NCI-H82 (cell line): ENCODE measurements at regions not wholly inside any gene's neighbourhood (a gene's known extent, or its start where the extent isn't known, plus 50 kb on each side); places are given as distances from the start of the nearest gene placed in this dataset.
"Not testable (repeated sequence)": the region's sequence is repeated elsewhere in the genome, so short reads cannot be mapped to it uniquely, and the experiment has no call there.

Source experiments
- DNase-seq: peaks from one replicate; lab custom pipeline; 2025; lab: John Stamatoyannopoulos, UW

- DNase-seq = no peak
Observed at GRCh38 chr5:14942212-14942611, 70.6 kb upstream of the ANKH start.

- DNase-seq = no peak
Observed at GRCh38 chr5:14937254-14937653, 65.7 kb upstream of the ANKH start.

GRCh38 chr5:14936588-14936987, 65.0 kb upstream of the ANKH start:
- no peak for DNase-seq

DNA sequence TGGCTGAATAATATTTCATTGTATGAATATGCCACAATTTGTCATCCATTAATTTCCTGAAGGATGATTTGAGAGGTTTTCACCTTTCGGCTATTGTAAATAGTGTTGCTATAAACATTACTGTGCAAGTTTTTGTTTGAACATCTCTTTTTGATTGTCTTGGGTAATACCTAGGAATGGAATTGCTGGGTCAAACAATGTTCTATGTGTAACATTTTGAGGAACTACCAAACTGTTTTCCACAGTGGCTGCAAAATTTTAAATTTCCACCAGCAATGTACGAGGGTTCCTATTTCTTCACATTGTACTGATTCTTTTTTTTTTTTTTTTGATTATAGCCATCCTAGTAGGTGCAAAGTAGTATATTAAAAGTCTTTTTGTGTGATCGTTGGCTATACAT, 63.8 kb upstream of the ANKH start:
- no peak for DNase-seq

DNA sequence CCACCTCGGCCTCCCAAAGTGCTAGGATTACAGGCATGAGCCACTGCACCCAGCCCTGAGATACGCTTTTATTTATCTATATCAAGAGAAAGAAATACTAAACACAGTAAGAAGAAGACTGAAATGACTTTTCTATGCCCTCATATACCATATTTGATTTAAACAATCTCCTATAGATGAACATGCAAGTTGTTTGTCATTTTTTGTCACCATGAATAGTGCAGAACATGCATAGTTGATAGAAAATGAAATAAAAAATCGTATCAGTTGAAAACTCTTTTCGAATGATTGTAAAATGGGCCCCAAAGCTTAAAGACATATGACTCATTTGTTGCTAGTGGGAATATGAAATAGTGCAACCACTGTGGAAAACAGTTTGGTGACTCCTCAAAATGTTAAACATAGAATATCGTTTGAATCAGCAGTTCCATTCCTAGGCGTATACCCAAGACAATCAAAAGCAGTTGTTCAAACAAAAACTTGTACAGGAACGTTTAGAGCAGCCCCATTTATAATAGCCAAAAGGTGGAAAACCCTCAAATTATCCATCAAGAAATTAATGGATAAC, 61.4 kb upstream of the ANKH start:
- no peak for DNase-seq

- no peak for DNase-seq
Observed at GRCh38 chr5:14930486-14930885, 58.9 kb upstream of the ANKH start.

DNA sequence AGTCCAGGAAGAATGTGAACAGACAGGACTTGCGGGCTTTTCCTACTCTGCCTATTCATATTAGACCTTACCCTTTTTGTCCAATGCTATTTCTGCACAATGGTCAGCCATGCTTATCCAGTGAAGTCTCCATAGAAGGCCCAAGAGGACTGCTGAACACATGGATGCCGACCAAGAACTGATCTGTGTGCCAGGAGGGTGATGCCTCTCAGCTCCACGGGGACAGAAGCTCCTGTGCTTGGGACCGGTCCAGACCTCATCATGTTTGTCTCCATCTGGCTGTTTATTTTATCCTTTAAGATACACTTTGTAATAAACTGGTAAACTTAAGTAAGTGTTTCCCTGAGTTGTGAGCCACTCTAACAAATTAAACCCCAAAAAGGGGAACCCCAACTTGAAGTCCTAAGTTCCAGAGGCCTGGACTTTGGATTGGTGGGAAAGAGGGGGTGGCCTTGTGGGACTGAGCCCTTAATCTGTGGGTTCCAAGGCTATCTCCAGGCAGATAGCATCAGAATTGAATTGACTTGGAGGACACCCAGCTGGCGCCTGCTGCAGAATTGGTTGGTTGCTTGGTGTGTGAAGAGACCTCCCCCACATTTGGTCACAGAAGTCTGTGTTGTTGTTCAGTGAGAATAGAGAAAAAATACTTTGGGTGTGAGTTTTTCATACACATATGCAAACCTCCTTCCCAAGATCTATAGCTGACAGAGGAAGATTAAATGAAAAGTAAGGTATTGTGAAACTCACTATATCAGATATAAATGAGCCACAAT, 57.9 kb upstream of the ANKH start:
- no peak for DNase-seq

DNA sequence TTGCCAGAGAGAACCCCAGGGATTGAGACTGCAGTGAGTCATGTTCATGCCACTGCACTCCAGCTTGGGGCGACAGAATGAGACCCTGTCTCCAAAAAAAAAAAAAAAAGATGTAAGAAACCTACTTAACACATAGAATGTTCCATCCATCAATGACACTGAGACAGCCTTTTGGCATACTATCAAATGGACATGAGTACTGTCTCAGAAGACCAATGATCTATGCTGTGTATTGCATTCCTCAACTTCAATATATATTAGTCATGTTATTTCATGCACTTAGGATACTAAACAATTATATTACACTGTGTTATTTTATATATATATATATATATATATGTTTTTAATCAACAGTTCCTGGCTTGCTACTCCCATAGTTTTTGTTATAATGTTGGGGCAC, 57.1 kb upstream of the ANKH start:
- no peak for DNase-seq

GRCh38 chr5:14925326-14925725, 53.7 kb upstream of the ANKH start:
- DNase-seq = no peak

- not testable (repeated sequence) for DNase-seq
Observed at GRCh38 chr5:14922952-14923351, 51.4 kb upstream of the ANKH start.

GRCh38 chr5:14922456-14922855, 50.9 kb upstream of the ANKH start:
- DNase-seq = no peak
